Stimulated activated CD4-positive, alpha-beta T cell treated with anti-CD3 and anti-CD28 coated beads, Interleukin-4, amount 100 ng/mL, for 1 hour (primary cell): ENCODE measurements at regions not wholly inside any gene's neighbourhood (a gene's known extent, or its start where the extent isn't known, plus 50 kb on each side); places are given as distances from the start of the nearest gene placed in this dataset.

Experiments used
- DNase-seq: peaks from one replicate; pipeline ENCODE4 v3.0.0-alpha.2; 2020

GRCh38 chr2:220513573-220514288, 886.3 kb downstream of the SLC4A3 start:
- DNase-seq: no peak

GRCh38 chr2:220521551-220521950, 894.1 kb downstream of the SLC4A3 start:
- no peak for DNase-seq

GRCh38 chr2:220528180-220528675, 900.8 kb downstream of the SLC4A3 start:
- DNase-seq: no peak

GRCh38 chr2:220531216-220531615, 903.8 kb downstream of the SLC4A3 start:
- DNase-seq: no peak

GRCh38 chr2:220533485-220533884, 906.1 kb downstream of the SLC4A3 start:
- DNase-seq: no peak

GRCh38 chr2:220539481-220539880, 912.1 kb downstream of the SLC4A3 start:
- DNase-seq: no peak

GRCh38 chr2:220544049-220544448, 916.6 kb downstream of the SLC4A3 start:
- no peak for DNase-seq

GRCh38 chr2:220550995-220551700, 923.7 kb downstream of the SLC4A3 start:
- DNase-seq: no peak

- no peak for DNase-seq
Observed at GRCh38 chr2:220552790-220553535, 925.5 kb downstream of the SLC4A3 start.

- no peak for DNase-seq
Observed at GRCh38 chr2:220555961-220556630, 928.7 kb downstream of the SLC4A3 start.

GRCh38 chr2:220556658-220557057, 929.2 kb downstream of the SLC4A3 start:
- no peak for DNase-seq

- DNase-seq: no peak
Observed at GRCh38 chr2:220560192-220560591, 932.8 kb downstream of the SLC4A3 start.

- DNase-seq: no peak
Observed at GRCh38 chr2:220562375-220563140, 935.1 kb downstream of the SLC4A3 start.

GRCh38 chr2:220568296-220568695, 940.9 kb downstream of the SLC4A3 start:
- DNase-seq: no peak

GRCh38 chr2:220569112-220569897, 941.9 kb downstream of the SLC4A3 start:
- no peak for DNase-seq

- DNase-seq: no peak
Observed at GRCh38 chr2:220572385-220572784, 945.0 kb downstream of the SLC4A3 start.

- DNase-seq: no peak
Observed at GRCh38 chr2:220574038-220574437, 946.6 kb downstream of the SLC4A3 start.

- no peak for DNase-seq
Observed at GRCh38 chr2:220575963-220576362, 948.5 kb downstream of the SLC4A3 start.

- no peak for DNase-seq
Observed at GRCh38 chr2:220579452-220579851, 952.0 kb downstream of the SLC4A3 start.

GRCh38 chr2:220580113-220580512, 952.7 kb downstream of the SLC4A3 start:
- no peak for DNase-seq

GRCh38 chr2:220583725-220584124, 956.3 kb downstream of the SLC4A3 start:
- DNase-seq: no peak
